Posterior vena cava (tissue), 2 donors: ENCODE measurements at regions not wholly inside any gene's neighbourhood (a gene's known extent, or its start where the extent isn't known, plus 50 kb on each side); places are given as distances from the start of the nearest gene placed in this dataset.
"Not testable (repeated sequence)": the region's sequence is repeated elsewhere in the genome, so short reads cannot be mapped to it uniquely, and the experiment has no call there.

Source experiments
- DNase-seq: peaks from one replicate; pipeline ENCODE4 v3.0.0-alpha.2; 2020; ENCODE audit warnings: low spot score
- intact Hi-C, 2 donors: fragments of 100-400 bp; cut with DNase I; formaldehyde crosslinking; loops; one replicate each; pipeline versions ENCODE4 v1.14.1 to v1.14.2; 2022 to 2023
- donor health status: DM: yes; HTN: yes; CAD: no.
- donor health status: DM: yes; HTN: yes; CAD: no.

DNA sequence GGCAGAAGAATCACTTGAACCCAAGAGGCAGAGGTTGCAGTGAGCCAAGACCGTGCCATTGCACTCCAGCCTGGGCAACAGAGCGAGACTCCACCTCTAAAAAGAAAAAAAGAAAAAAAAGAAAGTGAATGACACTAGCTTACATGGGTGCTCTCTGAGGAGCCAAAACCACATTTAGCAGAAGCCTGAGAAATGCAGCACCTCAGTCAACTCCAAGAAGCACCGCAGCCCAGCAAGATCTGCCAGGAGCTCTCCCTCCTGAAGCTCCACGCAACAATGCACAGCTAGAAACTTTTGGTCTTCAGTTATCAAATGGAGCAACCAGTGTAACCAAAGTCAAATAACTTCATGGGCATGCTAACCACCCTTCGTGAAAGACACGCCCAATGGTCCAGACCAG lies 229.1 kb downstream of the SETD4 start:
- intact Hi-C loops = no loop called here
- DNase-seq = no peak

DNA sequence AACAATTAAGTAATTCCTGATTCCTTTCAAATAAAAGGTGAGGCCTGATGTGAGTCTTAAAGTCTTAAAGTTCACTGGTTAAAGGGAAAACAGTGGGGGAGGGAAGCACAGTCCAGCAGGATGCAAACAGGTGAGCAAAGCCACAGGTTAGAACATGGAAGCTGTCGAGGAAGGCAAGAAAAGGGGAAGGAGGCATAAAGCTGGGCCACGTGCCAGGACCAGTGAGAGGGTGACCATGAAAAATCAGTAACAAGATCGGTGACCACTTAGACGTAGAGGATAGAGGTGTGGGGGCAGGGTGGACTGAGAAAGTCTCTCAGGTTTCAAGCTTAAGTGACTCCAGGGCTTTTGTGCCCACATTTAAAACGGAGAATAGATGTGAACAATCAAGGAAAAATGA lies 231.3 kb downstream of the SETD4 start:
- no peak for DNase-seq
- intact Hi-C loops = no loop called here

DNA sequence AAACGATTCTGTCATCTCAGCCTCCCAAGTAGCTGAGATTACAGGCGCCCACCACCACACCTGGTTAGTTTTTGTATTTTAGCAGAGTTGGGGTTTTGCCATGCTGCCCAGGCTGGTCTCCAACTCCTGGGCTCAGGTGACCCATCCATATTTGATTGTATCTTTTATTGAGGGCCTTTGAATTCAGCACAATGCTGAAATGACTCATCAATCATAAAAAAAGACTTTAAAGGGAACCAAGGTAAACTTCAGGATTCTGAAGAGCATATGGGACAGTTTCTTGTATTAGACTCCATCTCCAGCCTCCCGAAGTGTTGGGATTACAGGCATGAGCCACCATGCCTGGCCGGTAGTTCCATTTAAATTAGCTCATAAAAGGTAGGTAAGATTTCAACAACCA lies 232.2 kb downstream of the SETD4 start:
- no peak for DNase-seq
- intact Hi-C loops = no loop called here

DNA sequence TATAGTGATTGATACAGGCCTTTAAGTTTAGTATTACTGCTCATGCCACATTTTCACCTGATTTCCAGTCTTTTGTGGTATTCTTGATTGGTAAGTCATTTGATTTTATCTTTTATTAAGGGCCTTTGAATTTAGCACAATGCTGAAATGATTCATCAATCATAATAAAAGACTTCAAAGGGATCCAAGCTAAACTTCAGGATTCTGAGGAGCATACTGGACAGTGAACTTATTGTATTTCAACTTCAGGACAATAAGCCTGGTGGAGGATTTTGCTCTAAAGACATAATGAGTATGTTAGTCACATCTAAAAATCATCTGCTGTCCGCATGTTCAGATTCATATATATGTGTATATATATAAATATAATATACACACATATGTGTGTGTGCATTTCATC lies 233.3 kb downstream of the SETD4 start:
- intact Hi-C loops = no loop called here
- no peak for DNase-seq

DNA sequence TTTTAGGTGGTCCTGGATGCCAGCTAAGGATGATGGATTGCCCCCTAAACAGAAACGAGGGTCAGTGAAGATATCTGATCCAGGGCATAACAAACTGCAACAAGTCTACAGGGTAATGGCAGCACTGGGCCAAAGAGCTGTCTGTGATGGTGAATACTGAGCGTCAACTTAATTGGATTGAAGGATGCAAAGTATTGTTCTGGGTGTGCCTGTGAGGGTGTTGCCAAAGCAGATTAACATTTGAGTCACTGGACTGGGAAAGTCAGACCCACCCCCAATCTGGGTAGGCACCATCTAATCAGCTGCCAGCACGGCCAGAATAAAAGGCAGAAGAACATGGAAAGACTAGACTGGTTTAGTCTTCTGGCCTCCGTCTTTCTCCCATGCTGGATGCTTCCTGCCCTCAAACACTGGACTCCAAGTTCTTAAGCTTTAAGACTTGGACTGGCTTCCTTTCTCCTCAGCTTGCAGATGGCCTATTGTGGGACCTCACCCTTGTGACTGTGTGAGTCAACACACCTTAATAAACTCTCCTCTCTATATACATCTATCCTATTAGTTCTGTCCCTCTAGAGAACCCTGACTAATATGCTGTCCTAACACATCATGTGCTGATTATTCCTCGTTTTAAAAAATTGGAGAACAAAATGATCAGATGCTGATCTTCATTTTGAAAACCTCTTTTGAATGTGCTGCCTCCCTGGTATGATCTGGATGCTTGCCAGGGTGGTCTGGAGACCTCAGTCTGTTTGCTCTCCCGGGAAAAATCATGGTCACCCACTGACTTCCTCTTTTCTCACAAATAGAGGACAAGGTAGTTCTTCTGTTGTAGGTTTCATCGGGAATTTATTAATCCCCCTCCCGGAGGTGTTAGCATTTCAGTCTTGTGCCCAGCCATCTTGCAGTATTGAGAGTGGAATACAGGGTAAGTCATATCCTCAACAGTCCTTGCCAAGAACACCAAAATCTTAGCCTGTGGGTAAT lies 234.7 kb downstream of the SETD4 start:
- DNase-seq = no peak
- intact Hi-C loops = no loop called here

DNA sequence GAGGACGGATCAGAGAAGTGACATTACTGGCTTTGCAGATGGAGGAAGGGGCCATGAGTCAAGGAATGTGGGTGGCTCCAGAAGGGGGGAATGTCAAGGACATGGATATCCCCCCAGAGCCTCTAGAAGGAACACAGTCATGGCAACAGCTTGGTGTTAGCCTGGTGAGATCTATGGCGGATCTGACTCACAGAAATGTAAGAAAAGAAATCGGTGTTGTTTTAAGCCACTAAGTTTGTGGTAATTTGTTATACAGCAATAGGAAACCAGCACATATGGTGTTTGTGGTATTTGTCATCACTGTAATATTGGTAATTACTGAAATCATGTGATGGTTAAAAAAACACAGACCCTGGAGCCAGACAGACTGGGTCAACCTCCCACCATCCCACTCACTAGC lies 236.2 kb downstream of the SETD4 start:
- DNase-seq = no peak
- intact Hi-C loops = no loop called here

DNA sequence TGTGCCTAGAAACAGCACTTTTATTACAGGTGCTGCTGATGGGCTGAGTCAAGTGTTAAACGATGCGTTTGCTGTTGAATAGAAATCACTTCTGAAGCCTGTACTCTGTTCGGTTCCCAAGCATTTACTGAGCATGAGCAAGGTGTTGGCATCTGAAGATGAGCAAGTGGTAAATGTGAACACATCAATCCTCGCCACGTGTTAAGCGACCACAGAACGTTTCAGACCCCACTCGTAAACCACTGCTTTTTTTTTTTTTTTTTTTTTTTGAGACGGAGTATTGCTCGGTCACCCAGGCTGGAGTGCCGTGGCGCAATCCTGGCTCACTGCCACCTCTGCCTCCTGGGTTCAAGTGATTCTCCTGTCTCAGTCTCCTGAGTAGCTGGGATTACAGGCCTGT lies 241.2 kb downstream of the SETD4 start:
- no peak for DNase-seq
- intact Hi-C loops = no loop called here

DNA sequence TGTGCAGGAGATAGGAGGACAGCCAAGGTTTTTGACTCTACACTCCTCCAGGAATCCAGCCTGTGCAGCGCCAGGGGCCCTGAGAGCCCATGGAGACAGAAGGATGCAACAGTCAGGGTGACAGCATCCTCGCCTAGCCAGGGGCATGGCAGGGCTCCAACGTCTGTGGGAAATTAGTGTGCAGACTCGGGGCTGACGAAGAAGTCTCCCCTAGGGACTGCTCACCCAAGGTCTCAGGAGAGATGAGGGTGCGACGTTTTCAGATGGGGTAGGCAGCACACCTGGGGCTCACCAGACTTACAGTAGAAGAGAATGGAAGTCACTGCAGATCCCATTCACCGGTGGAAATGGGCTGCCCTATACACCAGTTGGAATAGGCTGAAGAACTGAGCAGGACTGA lies 241.7 kb downstream of the SETD4 start:
- intact Hi-C loops = no loop called here

DNA sequence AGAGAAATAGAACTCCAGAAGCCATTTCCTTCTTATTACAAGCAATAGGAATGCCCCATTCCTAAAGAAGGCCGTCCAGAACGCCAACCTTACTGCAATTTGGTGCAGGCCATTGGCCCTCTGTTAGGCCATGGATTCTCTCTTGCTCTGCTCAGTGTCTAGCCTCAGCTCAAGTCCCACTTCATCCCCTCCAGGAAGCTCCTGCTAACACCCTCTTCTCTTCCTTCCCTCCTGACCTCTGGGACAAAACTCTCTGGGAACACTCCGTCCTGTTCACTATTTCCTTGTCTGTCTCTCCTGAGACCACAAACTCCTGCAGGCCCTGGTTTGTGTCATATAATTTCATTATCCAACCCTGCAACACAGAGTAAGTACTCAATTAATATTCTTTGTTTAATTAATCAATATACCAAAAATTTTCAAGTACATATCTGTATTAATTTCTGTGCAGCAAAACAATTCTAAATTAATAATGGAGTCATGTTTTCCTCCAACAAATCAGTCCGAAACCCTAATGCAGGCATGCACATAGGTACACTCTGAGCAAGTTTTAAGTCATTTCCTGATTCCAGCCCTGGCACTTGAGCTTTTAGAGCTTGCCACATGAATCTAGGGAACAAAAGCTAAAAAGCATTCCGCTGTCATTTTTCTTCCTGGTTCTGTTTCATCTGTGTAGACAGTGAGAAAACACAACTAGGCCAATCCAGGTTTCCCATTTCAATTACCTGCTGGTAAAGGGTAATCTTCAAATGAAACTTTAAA lies 245.3 kb downstream of the SETD4 start:
- intact Hi-C loops = no loop called here
- DNase-seq = no peak

More for the DNA sequence above, 241.7 kb downstream of the SETD4 start:
- DNase-seq = no peak

DNA sequence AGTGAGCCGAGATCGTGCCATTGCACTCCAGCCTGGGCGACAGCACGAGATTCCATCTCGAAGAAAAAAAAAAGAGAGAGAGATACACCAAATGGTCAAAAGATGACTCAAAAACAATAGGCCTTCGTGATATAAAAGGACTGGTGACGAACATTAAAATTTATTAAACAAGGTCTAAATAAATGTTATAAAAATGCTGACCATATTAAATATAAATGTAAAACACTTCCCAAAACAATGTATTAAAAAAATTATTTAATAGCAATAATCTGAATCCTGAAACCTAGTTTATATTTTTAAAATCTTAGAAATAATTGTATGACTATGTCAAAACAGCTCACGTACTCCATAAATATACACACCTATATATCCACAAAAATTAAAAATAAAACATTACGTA lies 247.6 kb downstream of the SETD4 start:
- intact Hi-C loops = no loop called here
- no peak for DNase-seq

DNA sequence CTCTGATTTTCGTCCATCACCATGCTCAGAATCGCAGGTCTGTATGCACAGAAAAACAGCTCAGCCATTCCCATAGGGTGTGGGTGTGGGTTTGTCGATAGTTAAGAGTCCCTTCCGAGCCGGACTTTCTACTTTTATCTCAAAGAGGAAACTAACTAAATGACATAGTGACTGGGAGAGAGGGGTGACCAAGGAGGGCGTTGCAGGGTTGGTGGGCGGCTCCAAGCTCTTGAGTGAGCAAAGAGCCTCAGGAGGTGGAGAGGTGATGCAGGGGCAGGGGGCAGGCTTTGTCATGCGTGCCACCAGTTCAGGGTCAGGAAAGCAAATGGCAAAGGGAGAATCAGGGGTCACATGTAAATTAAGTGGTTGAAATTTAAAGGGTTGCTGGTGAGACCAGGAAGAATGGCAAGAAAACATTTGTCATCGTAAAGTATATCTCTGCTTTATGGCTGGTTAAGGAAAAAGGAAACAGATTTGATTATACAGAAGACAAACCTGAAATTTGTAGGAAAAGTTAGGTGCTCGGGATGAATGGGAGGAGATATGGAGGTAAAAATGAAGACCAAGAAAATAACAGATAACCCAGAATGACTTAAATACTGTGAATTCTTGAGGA lies 249.0 kb downstream of the SETD4 start:
- no peak for DNase-seq
- intact Hi-C loops = no loop called here

DNA sequence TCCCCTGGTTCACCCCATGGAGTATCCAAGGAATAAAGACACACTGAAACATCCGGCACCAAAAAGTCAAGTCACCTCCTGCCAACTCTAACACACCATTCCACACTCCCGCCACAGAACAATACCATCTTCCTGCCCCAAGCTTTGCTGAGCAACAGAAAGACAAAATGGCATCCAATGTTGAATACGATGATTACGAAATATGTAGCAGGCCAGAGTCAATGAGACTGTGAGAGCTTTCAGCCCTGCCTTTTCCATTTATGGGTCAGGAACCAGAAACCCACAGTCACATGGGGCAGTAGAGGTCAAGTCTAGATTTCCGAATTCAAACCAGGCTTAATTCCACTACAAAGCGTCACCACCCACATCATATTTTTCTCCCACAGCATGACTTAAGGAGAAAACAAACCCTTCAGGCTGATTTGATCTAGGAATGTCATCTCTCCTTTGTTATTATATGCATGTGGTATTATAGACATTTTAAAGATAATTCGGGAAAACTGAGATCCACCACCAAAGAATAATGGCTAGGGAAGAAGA lies 249.8 kb downstream of the SETD4 start:
- intact Hi-C loops = no loop called here
- no peak for DNase-seq

DNA sequence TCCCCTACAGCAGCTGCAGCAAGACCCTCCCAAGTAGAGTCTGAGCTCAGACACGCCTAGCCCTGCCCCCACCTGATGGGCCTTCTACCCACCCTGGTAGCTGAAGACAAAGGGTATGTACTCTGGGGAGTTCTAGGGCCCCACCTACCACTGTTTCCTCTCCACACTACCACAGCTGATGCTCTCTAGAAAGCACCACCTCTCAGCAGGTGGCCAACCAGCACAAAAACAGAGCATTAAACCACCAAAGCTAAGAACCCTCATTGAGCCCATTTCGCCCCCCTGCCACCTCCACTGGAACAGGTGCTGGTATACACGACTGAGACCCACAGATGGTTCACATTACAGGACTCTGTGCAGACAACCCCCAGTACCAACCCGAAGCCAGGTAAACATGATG lies 258.9 kb downstream of the SETD4 start:
- no peak for DNase-seq
- intact Hi-C loops = no loop called here

DNA sequence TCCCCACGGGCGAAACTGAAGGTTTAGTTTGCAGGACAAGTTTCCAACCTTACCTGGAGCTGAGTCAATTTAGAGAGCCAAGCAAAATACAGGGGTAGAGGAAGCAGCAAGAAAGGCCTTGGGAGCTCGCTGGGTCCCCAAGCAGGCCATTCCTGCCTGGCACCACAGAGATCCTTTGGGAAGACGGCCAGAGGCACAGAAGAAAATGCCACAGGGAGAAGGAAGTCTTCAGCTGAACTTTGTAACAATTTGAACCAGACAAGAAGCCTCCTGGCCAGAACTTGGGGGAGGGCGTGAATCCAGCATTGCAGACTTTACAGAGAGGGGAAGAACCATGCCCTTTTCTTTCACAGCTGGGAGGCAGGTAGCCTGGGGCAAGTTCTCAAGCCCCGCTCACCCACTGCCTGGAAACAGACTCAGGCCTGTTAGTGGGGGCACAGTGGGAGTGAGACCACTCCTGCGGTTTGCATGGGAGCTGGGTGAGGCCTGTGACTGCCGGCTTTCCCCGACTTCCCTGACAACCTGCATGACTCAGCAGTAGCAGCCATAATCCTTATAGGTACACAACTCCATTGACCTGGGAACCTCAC lies 259.4 kb downstream of the SETD4 start:
- intact Hi-C loops, DNase-seq: not testable (repeated sequence)

DNA sequence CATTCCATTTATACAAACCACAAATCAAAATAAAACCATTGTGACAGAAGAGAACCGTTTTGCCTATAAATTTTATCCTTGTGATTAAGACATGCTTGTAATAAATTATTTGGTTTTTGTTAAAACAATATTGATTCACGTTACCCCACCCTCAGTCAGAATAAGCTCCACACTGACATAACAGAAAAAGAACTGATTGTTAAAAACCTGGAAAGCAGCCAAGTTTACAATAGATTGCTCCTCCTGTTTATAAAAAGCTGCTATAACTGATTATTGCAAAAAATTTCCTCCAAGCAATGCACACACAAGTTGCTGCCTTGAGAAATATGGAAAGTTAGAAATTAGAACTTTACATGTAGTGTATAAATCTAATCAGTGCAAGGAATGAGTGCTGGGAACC lies 263.5 kb downstream of the SETD4 start:
- DNase-seq = no peak
- intact Hi-C loops = no loop called here

DNA sequence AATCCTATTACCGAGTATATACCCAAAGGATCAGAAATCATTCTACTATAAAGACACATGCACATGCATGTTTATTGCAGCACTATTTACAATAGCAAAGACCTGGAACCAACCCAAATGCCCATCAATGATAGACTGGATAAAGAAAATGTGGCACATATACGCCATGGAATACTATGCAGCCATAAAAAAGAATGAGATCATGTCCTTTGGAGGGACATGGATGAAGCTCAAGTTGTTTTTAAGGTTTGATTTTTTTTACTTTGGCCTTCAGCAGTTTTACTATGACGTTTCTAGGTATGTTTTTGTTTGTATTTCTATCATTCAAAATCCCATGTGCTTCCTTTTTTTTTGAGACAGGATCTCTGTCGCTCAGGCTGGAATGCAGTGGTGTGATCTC lies 265.8 kb downstream of the SETD4 start:
- intact Hi-C loops, DNase-seq: not testable (repeated sequence)

DNA sequence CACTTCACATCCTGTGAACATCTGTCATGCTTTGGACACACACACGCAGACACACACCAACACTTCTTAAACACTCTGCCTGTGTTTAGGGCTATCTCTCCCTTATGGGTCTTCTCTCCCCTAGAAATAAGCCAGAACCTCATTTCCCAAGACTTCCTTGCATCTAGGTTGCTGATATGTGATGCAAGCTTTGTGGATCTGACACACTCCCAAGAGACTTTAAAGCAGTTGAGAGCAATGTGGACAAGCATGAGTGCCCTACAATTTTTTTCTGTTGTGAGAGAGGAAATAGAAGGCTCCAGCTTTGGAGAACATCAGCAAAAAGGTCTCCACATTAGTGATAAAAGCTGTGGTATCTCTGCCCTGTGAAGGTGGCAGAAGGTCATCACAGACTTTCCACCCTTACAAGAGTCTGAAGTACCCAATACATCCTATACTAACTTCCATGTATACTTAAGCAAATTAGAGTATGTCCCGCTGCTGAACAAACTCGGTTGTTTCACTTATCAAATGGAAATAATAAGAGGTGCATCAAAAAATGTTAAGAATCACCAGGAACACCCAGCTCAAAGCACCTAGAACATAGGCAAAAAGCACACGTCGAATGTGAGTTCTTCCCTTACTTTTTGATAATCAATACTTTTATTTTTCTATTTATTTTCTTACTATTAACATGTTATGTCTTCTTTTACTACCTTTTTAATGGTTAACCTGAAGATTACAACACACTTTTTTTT lies 267.6 kb downstream of the SETD4 start:
- no peak for DNase-seq
- intact Hi-C loops = no loop called here

DNA sequence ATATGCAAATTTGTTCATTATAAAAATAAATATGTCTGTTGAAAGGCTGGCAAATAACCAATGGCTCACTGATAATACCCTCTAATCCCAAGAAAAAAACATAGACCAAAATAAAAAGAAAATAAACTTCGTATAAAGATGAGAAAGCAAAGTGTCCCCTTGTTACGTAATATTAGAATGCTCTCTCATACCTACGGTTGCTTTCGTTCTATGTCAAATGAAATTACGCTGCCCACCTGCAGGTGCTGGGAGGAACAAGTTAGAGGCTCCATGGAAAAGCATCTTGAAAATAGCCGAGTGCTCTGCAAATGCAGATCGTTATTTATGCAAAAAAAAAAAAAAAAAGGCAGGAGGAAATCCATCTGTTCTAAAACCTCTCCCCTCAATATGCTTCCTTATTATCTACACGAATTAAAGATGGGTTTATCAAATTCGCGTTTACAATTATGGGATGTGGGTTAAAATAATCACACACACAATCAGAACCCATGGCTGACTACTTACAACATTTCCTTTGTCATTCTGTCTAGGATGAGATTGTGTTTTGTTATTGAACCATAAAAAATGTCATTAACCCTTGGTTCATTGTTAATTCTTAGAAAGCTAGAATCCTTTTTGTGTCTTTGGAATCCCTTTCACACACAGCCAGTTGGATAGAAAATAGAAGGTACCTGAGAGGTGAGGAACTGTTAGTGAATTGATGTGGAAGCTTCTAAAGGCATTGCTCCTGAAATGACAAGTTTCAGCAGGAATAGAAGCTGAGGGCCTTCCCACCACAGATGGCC lies 268.6 kb downstream of the SETD4 start:
- intact Hi-C loops = no loop called here

More for the DNA sequence above, 268.6 kb downstream of the SETD4 start:
- DNase-seq = no peak
